ENCODE measurements at regions not wholly inside any gene's neighbourhood (a gene's known extent, or its start where the extent isn't known, plus 50 kb on each side); places are given as distances from the start of the nearest gene placed in this dataset.

GRCh38 chr4:188811121-188811520, 671.9 kb downstream of the TRIML1 start:
- DNase-seq (ENCODE audit: low read depth in 3 of 3, low spot score in 1 of 3): no peak

DNA sequence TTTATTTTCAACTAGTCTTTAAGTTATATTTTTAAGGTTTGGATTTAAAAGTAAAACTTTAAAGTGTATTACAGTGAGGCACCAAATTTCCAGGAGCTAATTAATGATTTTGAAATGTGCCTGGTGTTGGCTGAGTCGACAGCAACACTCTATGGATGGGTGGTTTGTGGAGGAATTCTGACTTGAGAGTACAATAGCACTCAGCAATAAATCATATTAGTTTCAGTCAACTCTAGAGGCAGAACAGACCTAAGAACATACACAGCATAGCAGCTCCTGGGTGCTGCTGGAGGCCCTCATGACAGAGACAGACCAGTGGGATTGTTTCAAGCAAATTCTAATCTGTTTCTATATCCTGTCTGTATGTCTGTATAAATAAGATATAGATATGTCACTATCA, 673.4 kb downstream of the TRIML1 start:
- no peak for DNase-seq (ENCODE audit: low read depth in 3 of 3, low spot score in 1 of 3)

- DNase-seq (ENCODE audit: low read depth in 3 of 3, low spot score in 1 of 3): no peak
Measured at GRCh38 chr4:188818300-188818699, 679.1 kb downstream of the TRIML1 start.

- no peak for DNase-seq (ENCODE audit: low read depth in 3 of 3, low spot score in 1 of 3)
Measured at GRCh38 chr4:188819233-188819632, 680.0 kb downstream of the TRIML1 start.

- DNase-seq (ENCODE audit: low read depth in 3 of 3, low spot score in 1 of 3): no peak
Measured at GRCh38 chr4:188821500-188821899, 682.3 kb downstream of the TRIML1 start.

- no peak for DNase-seq (ENCODE audit: low read depth in 3 of 3, low spot score in 1 of 3)
Measured at GRCh38 chr4:188822698-188823097, 683.5 kb downstream of the TRIML1 start.

GRCh38 chr4:188824553-188824952, 685.3 kb downstream of the TRIML1 start:
- no peak for DNase-seq (ENCODE audit: low read depth in 3 of 3, low spot score in 1 of 3)

DNA sequence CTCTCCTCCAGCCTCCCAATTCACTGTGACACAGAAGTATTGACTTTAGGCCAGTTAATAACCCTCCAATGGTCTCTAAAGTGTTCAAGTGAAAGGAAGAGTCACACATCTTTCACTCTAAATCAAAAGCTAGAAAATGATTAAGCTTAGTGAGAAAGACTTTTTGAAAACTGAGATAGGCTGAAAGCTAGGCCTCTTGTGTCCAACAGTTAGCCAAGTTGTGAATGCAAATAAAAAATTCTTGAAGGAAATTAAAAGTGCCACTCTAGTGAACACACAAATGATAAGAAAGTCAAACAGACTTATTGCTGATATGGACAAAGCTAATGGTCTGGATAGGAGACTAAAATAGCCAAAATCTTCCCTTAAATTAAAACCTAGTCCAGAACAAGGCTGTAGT, 687.2 kb downstream of the TRIML1 start:
- no peak for DNase-seq (ENCODE audit: low read depth in 3 of 3, low spot score in 1 of 3)

- DNase-seq (ENCODE audit: low read depth in 3 of 3, low spot score in 1 of 3): no peak
Measured at GRCh38 chr4:188839704-188840103, 700.5 kb downstream of the TRIML1 start.

- no peak for DNase-seq (ENCODE audit: low read depth in 3 of 3, low spot score in 1 of 3)
Measured at GRCh38 chr4:188841523-188841922, 702.3 kb downstream of the TRIML1 start.

GRCh38 chr4:188854436-188854835, 715.2 kb downstream of the TRIML1 start:
- no peak for DNase-seq (ENCODE audit: low read depth in 3 of 3, low spot score in 1 of 3)

GRCh38 chr4:188858696-188859095, 719.5 kb downstream of the TRIML1 start:
- no peak for DNase-seq (ENCODE audit: low read depth in 3 of 3, low spot score in 1 of 3)

- DNase-seq (ENCODE audit: low read depth in 3 of 3, low spot score in 1 of 3): no peak
Measured at GRCh38 chr4:188864741-188865140, 725.5 kb downstream of the TRIML1 start.

GRCh38 chr4:188867796-188868195, 728.6 kb downstream of the TRIML1 start:
- DNase-seq (ENCODE audit: low read depth in 3 of 3, low spot score in 1 of 3): no peak

GRCh38 chr4:188869581-188869980, 730.3 kb downstream of the TRIML1 start:
- no peak for DNase-seq (ENCODE audit: low read depth in 3 of 3, low spot score in 1 of 3)

DNA sequence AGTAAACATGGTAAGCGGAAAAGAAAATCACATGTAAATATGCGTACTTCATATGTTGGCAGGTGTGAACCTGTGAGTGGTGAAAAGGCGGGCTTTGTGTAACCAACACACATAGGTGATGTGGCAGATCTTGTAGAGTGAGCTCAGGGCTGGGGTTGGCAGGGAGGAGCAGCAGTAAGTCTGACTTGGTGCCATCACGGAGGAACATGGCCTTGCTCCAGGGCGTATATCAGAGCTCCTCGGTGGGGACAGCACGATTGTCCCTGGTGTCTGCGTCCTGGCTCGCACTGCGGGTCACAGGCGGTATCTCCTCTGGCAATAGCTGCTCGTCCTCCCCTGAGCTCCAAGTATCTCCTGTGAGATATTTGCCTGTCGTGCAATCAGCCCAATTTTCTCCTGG, 733.6 kb downstream of the TRIML1 start:
- DNase-seq (ENCODE audit: low read depth in 3 of 3, low spot score in 1 of 3): no peak

DNA sequence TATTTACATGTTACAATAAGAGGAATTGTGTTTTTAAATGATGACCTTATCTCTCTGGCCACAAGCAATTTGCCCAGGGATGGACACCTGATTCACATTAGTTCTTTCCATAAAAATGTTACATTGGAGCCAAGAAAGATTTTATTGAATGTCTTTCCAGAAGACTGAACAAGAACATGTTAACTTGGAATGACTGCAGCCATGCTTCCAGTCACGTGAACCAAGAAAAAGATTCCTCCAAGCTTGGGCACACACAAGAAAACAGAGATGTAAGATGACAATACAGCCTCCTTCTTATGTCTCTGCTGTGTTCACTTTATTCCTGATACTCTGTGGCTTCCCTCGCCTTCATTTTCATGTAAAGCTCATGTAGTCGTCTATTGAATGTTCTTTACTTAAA, 737.6 kb downstream of the TRIML1 start:
- DNase-seq (ENCODE audit: low read depth in 3 of 3, low spot score in 1 of 3): no peak

DNA sequence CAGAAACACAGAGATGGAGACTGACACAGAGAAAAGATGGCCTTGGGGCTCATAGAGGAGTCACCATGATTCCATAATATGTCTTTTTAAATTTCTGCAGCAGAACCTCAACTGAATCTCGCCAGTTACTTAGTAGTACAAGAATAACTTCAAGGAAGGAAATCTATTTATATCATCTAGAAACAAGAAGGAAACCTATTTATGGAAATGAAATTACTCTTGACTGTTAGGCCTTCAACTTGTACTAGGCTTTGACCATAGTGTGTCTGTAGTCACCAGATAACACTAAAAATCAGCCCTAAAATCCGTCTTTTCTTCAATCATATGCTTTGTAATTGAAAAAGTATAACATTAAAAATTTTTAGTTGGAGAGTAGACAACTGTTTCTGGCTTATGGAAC, 740.4 kb downstream of the TRIML1 start:
- DNase-seq (ENCODE audit: low read depth in 3 of 3, low spot score in 1 of 3): no peak

GRCh38 chr4:188887905-188888304, 748.7 kb downstream of the TRIML1 start:
- no peak for DNase-seq (ENCODE audit: low read depth in 3 of 3, low spot score in 1 of 3)

DNA sequence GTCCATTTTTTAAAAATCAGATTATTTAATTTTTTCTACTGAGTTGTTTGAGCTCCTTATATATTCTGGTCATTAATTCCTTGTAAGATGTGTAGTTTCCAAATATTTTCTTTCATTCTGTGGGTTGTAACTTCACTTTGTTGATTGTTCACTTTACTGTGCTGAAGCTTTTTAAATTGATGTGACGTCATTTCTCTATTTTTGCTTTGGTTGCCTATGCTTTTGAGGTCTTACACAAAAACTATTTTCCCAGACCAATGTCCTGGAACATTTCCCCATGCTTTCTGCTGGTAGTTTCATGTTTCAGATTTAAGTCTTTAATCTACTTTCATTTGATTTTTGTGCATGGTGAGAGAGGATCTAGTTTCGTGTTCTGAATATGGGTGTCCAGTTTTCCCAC, 753.6 kb downstream of the TRIML1 start:
- no peak for DNase-seq (ENCODE audit: low read depth in 3 of 3, low spot score in 1 of 3)

- DNase-seq (ENCODE audit: low read depth in 3 of 3, low spot score in 1 of 3): no peak
Measured at GRCh38 chr4:188903986-188904385, 764.7 kb downstream of the TRIML1 start.

DNA sequence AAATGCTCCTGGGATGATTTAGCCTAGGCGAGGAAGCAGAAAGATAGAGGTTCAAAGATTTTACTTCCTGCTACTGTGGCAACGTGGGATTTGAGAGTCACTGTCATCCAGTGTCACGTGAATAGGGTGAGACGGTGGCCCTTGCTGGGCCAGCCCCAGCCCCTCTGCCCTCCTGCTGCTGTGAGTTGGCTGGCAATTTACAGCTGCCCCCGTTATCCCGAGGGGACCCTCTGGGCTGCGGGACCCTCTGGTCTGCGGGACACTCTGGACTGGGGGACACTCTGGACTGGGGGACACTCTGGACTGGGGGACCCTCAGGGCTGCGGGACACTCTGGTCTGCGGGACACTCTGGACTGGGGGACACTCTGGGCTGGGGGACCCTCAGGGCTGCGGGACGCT, 765.4 kb downstream of the TRIML1 start:
- no peak for DNase-seq (ENCODE audit: low read depth in 3 of 3, low spot score in 1 of 3)

DNA sequence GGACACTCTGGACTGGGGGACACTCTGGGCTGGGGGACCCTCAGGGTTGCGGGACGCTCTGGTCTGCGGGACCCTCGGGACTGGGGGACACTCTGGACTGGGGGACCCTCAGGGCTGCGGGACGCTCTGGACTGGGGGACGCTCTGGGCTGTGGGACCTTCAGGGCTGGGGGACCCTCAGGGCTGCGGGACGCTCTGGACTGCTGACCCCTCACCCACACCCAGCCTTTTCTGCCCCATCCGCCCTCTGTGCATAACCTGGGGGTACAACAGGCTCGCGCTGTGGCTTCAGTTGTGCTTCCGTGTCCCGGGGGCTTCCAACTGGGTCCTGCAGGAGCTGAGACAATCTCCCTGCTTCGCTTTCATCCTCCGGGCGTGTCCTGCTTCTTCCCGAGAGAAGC, 766.0 kb downstream of the TRIML1 start:
- no peak for DNase-seq (ENCODE audit: low read depth in 3 of 3, low spot score in 1 of 3)

DNA sequence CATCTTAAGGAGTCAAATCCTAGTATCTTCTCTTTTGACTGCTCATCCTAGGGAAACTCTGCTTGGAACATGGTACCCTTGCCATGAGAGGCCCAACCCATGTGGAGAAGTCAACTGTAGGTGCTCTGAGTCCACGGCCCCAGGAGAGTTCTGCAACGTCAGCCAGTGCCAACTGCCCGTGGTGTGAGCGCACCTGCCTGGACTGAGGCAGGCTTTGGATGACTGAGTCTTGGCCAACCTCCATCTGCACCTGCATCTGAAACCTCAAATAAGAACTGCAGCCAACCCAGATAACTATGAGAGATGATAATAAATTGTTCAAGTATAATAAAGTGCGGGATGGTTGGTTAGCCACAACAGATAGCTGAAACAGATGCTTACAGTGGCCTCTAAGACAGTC, 772.0 kb downstream of the TRIML1 start:
- no peak for DNase-seq (ENCODE audit: low read depth in 3 of 3, low spot score in 1 of 3)
